ENCODE measurements at regions not wholly inside any gene's neighbourhood (a gene's known extent, or its start where the extent isn't known, plus 50 kb on each side); places are given as distances from the start of the nearest gene placed in this dataset.
"Not testable (repeated sequence)": the region's sequence is repeated elsewhere in the genome, so short reads cannot be mapped to it uniquely, and the experiment has no call there.

- TF ChIP-seq POLR2A (IDR thresholded peaks at IDR 0.05) (no peak), CTCF (IDR thresholded peaks at IDR 0.05 in 4 of 5, conservative IDR thresholded peaks at IDR 0.05 in 1 of 5) (no peak)
- no peaks in the 10 kb centered on the region for H3K27me3 ChIP-seq
- DNase-seq: no peak
- H3K27ac ChIP-seq: no peak overlapping the region
- intact Hi-C loops (cut with DNase I; ENCODE audit: low total_unique reads) (no loop called here), in situ Hi-C loops (cut with MboI; ENCODE audit: low sequenced_read_pairs in 4 of 4) (no loop called here)
- ATAC-seq: no peak
- H3K4me1 ChIP-seq: no peaks in the 10 kb centered on the region
- no peaks in the 10 kb centered on the region for H3K9me3 ChIP-seq
- no peaks in the 10 kb centered on the region for H3K36me3 ChIP-seq
- no peak overlapping the region for H3K4me3 ChIP-seq
These were observed 199.7 kb upstream of the PITRM1 start for GRCh38 chr10:3372281-3372680.

- H3K4me3 ChIP-seq; H3K9me3 ChIP-seq; H3K36me3 ChIP-seq; H3K4me1 ChIP-seq; ATAC-seq; H3K27ac ChIP-seq; intact Hi-C loops (cut with DNase I; ENCODE audit: low total_unique reads); H3K27me3 ChIP-seq; DNase-seq; in situ Hi-C loops (cut with MboI; ENCODE audit: low sequenced_read_pairs in 4 of 4): not testable (repeated sequence)
These were observed 199.0 kb upstream of the PITRM1 start for GRCh38 chr10:3371624-3372023.

GRCh38 chr10:3366735-3367405 is 194.3 kb upstream of the PITRM1 start:
- Histone ChIP-seq H3K36me3 (no peaks in the 10 kb centered on the region), H3K4me1 (no peaks in the 10 kb centered on the region), H3K9me3 (no peaks in the 10 kb centered on the region), H3K27ac (no peak overlapping the region), H3K4me3 (no peak overlapping the region), H3K27me3 (no peaks in the 10 kb centered on the region)
- DNase-seq (no peak), ATAC-seq (no peak)
- intact Hi-C loops (cut with DNase I; ENCODE audit: low total_unique reads): no loop called here
- TF ChIP-seq CTCF (IDR thresholded peaks at IDR 0.05 in 4 of 5, conservative IDR thresholded peaks at IDR 0.05 in 1 of 5) (no peak), POLR2A (IDR thresholded peaks at IDR 0.05) (no peak)
- in situ Hi-C loops (cut with MboI; ENCODE audit: low sequenced_read_pairs in 4 of 4): no loop called here

GRCh38 chr10:3366043-3366442 is 193.5 kb upstream of the PITRM1 start:
- Histone ChIP-seq H3K4me1 (no peaks in the 10 kb centered on the region), H3K36me3 (no peaks in the 10 kb centered on the region), H3K9me3 (no peaks in the 10 kb centered on the region), H3K4me3 (no peak overlapping the region), H3K27me3 (no peaks in the 10 kb centered on the region), H3K27ac (no peak overlapping the region)
- ATAC-seq (no peak), DNase-seq (no peak)
- TF ChIP-seq CTCF (IDR thresholded peaks at IDR 0.05 in 4 of 5, conservative IDR thresholded peaks at IDR 0.05 in 1 of 5) (no peak), POLR2A (IDR thresholded peaks at IDR 0.05) (no peak)
- in situ Hi-C loops (cut with MboI; ENCODE audit: low sequenced_read_pairs in 4 of 4): no loop called here
- intact Hi-C loops (cut with DNase I; ENCODE audit: low total_unique reads): no loop called here

GRCh38 chr10:3365630-3366029 is 193.0 kb upstream of the PITRM1 start:
- Histone ChIP-seq H3K27me3 (no peaks in the 10 kb centered on the region), H3K27ac (no peak overlapping the region), H3K4me3 (no peak overlapping the region), H3K4me1 (no peaks in the 10 kb centered on the region), H3K36me3 (no peaks in the 10 kb centered on the region), H3K9me3 (no peaks in the 10 kb centered on the region)
- no peak for DNase-seq
- TF ChIP-seq POLR2A (IDR thresholded peaks at IDR 0.05) (no peak), CTCF (IDR thresholded peaks at IDR 0.05 in 4 of 5, conservative IDR thresholded peaks at IDR 0.05 in 1 of 5) (no peak)
- in situ Hi-C loops (cut with MboI; ENCODE audit: low sequenced_read_pairs in 4 of 4): no loop called here
- intact Hi-C loops (cut with DNase I; ENCODE audit: low total_unique reads): no loop called here
- no peak for ATAC-seq

Measured in gastrocnemius medialis (tissue), 4 donors.